GM18498 (cell line): ENCODE measurements at regions not wholly inside any gene's neighbourhood (a gene's known extent, or its start where the extent isn't known, plus 50 kb on each side); places are given as distances from the start of the nearest gene placed in this dataset.

ENCODE experiments used
- ATAC-seq: cut with Tn5 transposase; IDR thresholded peaks from one replicate; pipeline ENCODE4 v1.9.1; 2021; ENCODE audit warnings: mild to moderate bottlenecking, moderate library complexity; ENCODE audit not compliant: unreplicated experiment

DNA sequence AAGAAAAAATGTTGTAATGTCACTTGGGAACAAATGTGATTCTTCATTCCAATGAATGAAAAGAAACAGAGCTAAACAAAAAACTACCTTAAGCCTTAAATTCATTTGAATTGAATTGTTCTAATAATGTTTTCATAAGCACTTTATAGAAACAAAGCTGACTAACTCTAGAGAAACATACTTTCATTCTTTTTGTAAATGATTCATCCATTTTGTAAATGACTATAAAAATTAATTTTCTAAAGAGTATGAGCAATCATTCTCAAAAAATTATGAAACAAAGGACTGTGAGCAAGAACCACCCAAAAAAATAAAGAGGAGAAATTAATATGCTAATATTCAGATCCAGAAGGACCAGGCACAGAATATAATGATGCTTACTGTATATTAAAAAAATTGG, 986.5 kb upstream of the CHORDC1 start:
- ATAC-seq, result no peak

DNA sequence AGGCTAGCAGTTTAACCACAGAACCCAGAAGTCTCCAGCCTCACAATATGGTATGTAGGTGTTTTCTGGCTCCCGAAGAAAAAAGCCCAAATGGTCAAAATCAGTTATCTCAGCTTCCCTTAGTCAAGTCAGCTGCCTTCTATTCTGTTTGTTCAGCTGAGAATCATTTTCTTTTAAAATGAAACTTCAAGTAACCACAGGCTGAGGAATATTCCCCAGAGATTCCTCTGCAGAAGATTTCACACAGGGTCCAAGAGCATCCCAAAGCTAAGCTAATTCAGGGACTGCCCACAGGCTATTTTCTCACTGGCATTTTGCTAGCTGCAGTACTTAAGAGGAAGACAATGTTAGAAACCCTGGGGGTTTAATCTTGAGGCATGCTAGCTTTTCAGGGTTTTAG, 977.0 kb upstream of the CHORDC1 start:
- no peak for ATAC-seq

DNA sequence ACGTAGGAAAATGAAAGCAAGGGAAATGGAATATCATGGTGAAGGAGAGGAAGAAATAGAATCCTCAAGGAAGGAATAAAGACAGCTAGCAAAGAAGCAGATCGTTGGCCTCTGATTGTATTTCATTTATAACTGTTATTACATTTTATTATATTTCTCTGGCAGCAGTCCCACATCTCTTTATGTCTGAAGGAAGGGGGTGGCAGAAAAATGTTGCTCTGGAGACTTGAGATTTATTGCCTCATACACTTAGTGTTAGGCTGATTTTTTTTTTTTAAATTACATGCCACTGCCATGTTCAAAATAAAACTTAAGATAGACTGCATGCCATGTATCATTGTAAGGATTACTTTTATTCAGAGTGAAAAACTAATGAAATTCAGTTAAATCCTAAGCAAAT, 971.7 kb upstream of the CHORDC1 start:
- no peak for ATAC-seq

DNA sequence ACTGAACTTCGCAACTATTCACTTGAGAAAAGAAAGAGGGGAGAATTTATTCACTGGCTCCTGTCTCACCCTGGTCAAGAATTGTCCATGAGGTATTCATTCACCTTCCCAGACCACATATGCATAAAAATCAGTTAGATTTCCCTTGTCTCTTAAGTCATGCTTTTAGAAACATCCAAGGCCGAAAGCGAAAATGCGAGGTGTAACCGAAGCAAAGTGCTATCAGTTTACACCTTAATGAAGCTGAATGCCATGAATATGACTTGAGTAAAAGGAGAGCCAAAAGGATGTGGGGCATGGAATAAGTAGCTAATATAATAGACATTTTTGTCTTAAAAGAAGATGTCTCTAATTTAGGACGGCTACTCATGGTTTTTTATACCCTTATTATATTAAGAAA, 965.6 kb upstream of the CHORDC1 start:
- no peak for ATAC-seq

DNA sequence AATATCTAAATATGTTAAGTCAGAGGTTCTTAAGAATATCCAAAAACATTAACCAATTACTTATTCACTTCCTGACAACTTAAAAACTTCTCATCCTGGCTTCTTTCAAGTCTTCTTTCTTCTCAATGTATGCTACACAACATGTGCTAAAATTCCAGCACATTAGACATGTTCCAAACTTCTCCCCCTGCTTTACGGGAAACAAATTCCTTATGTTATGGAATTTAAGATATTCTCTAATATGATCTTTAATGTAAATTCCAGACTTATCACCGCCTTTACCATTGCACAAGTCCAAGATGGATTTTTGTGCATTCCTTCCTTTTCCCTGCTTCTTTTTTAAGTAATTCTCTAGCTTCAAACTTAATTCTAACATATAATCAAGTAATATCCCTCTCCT, 964.5 kb upstream of the CHORDC1 start:
- no peak for ATAC-seq

DNA sequence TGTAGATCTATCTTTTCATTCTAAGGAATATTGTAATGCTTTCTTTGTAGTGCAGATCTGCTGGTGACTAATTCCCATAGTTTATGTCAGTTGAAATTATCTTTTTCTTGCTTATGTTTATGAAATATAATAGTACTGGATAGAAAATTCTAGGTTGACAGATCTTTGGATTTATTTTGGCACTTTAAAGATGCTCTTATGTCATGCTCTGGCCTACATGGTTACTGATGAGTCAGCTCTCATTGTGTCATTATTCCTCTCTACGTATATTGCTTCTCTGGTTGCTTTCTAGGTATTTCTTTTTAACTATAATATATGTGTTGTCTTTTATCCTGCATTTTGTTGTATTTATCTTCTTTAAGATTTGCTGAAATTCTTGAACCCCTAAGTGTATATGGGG, 955.5 kb upstream of the CHORDC1 start:
- no peak for ATAC-seq

DNA sequence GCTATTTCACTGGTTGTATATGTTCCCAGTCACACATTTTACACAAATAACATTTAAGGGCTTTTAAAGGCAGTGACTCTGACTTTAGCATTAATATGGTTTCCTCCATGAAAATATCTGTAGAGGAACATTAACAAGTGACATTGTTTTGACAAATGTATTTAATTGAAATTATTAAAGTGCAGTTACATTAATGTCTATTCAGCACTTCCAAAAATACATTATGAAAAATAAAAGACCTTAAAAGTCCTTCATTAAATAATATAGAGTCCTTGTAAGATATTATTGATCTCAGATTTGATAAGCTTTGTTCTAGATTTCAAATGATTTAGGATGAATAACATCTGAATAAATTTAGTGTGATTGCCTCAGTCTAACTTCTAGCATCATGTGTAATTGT, 951.9 kb upstream of the CHORDC1 start:
- no peak for ATAC-seq

DNA sequence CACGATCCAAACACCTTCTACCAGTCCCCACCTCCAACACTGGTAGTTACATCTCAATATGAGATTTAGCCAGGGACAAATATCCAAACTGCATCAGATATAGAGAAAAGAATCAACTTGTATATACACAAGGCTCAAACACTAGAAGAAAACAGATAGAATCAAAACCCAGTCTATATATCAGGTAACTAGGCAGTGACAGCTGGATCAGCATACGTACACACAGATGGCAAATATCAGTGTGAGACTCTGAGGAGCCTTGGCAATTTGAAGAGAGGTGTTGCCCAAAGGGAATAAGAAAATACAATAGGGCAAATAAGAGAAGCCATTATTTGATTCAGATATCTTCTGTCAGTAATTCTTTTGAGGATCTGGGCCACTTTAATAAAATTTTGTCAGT, 951.3 kb upstream of the CHORDC1 start:
- no peak for ATAC-seq

DNA sequence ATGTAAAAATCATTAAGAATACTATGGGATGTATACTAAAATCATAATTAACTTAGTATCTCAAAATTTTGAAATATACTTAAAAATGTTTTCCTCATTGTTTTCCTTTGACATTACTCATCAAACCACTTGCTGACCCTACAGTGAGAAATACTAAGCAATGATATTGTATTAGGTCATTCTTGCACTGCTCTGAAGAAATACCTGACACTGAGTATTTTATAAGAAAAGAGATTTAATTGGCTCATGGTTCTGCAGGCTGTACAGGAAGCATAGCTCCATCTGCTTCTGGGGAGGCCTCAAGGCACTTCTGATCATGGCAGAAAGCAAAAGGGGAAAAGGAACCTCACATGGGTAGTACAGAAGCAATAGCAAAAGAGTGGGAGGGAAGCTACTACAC, 950.9 kb upstream of the CHORDC1 start:
- ATAC-seq, result no peak

DNA sequence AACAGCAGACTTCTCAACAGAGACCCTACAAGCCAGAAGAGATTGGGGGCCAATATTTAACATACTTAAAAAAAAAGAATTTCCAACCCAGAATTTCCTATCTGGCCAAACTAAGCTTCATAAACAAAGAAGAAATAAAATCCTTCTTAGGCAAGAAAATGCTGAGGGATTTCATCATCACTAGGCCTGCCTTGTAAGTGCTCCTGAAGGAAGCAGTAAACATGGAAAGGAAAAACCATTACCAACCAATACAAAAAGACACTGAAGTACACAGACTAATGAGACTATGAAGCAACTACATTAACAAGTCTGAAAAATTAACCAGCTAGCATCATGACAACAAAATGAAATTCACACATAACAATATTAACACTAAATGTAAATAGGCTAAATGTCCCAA, 947.9 kb upstream of the CHORDC1 start:
- no peak for ATAC-seq

DNA sequence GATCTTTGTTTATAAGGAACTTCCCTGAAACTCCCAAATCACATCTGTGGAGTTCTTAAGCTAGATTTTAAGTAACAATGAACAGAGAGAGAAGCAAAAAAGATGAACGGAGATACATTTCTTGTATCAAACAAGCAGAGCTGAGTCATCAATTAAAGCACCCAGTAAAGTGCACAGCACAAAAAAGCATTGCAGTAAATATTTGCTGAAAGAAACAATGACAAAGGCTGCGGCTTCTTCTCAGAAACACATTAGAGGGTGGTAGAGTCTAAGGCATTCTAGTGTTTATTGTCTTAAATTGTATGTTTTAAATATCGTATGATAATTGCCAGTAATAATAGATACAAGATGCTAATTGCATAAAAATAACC, 941.6 kb upstream of the CHORDC1 start:
- no peak for ATAC-seq

DNA sequence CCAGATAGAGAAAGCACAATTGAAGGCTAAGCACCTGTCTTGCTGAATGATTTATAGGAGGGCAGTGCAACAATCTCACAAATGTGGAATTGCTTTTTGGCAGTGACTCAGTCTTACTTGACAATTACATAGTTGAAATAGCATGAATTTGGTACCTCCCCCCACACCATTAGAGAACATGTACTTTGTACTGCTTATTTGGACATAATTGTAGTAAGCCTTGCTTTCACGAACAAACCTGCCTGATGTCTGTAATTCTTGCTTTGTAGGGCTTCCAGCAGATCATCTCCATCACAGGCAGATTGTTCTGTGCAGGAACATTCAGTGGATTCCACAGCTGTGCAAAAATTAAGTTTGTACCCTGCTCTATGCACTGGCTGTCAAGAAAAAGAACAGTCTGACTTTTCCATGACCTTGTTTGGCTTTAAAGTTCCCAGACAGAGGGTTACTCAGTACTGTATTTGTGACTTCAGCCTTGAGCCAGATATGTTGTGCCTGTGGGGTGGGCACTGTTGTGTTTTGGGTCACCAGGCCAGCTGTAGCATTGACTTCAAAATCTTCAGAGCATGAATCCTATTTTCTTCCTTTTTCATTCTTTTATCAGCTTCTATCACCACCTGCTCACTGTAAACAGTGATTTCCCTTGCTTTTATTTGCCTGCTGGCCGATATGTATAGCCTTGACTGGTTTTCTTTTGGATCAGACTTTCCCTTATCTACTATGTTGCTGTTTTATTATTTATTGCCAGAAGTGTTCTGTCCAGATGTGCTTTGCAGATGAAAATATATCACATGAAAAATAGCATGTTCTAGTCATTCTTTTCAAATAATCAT, 941.0 kb upstream of the CHORDC1 start:
- ATAC-seq, result no peak

DNA sequence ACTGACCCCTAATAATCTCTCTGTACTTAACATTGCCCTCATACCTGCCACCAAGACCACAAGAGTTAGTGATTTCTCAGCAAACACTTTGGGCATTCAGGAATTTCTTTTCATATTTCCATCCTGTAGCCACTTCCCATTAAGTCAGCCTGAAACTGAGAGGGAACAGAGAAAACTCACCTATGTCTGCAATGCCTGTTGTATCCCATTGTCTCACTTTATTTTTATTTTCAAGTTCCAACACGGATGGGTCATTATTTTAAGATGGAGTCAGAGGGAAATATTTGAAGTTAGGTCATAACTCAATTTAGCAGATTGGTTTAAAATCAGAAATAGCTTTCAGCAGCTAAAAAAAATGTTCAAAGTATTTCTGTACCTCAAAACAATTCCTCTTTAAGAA, 937.8 kb upstream of the CHORDC1 start:
- ATAC-seq, result no peak

DNA sequence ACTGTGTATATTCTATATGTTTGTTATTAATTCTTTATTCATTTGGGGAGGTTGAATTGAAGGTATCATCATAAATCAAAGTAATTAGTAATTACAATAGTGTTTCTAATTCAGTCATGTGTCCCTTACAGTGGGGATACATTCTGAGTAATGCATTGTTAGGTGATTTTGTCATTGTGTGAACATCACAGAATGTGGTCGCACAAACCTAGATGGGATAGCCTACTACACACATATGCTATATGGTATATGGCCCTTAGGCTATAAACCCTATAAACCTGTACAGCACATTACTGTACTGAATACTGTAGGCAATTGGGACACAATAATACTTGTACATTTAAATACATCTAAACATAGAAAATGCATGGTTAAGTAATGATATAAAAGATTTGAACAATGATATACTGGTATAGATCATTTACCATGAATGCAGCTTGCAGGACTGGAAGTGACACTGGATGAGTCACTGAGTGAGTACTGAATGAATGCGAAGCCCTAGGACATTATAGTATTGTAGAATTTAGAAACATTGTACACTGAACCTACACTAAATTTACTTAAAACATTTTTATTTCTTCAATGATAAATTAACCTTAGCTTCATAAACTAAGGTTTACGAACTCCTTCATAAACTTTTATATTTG, 936.2 kb upstream of the CHORDC1 start:
- no peak for ATAC-seq

DNA sequence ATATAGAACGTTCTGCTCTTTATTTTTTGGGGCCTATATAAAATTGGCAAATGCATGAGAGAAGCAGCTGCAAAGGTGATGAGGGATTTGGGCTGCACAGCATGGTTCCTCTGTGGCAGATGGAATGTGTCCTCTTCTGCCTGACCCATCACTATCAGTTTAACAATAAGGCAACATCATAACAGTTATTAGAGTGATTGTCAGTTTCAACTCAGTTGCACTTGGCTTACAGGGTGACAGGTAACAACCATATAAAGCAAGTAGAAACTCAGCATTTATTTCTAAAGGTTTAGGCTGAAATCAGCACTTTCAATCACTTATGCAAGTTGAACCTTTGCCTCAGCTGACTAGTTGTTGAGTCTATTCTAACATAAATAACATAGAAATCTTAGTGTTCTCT, 935.4 kb upstream of the CHORDC1 start:
- no peak for ATAC-seq

DNA sequence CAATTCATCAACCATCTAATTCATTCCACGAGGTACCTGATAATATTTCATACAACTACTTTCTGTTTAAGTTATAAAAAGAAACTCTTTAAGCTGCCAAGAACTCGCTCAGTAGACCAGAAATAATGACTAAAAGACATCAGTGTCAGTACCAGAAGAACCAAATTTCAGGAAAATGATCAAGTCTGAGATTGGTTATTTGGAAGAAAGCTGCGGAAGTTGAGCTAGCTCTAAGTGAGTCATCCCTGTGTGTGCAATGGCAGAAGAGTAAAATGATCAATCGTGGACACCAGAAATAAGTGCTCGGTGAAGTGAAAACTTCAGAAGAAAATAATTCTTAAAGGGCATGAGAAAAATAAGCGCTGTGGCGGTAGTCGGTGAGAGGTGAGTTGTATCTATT, 933.2 kb upstream of the CHORDC1 start:
- no peak for ATAC-seq

DNA sequence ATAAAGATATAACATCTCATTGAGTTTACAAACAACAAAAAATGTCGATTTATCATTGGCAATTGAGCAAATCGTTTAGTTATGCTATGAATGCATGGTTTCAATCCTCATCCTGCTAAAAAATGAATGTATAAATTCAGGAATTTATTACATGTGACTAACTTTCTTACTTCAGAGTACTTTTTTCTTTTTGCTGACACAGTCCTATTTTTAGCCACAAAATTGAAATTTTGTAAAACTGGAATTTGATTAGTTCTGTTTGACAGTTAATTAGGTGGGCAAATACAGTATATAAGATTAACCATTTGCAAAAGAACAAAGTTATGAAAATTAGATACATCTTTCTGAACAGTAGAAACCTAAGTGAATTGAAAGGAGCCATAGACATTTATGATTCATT, 925.0 kb upstream of the CHORDC1 start:
- ATAC-seq, result no peak

DNA sequence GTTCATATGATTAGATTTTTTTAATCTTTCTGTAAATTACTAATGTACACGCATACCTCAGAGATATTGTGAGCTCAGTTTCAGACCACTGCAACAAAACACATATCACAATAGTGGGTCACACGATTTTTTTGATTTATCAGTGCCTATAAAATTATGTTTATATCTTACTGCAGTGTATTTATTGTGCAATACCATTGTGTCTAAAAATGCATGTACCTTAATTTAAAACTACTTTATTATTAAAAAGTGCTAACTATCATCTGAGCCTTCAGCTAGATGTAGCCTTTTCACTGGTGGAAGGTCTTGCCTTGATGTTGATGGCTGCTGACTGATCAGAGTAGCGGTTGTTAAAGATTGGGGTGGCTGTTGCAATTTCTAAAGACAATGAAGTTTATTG, 918.8 kb upstream of the CHORDC1 start:
- ATAC-seq, result no peak

DNA sequence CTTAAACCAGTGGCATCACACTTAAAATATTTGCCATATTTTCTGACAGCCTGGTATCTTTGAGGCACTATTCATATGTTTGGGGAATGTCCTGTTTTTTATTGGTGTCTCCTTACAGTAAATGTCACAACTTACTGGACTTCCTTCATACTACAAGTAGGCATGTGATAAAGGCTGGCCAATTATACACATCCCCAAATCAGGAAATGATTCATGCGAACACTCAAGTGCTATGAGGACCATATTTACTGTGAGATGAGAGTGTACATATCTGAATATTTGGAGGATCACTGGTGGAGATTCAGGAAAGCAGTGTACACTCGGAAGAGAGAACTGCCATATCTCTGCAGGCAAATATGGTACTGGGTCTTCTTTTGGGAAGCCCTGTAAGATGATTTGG, 913.8 kb upstream of the CHORDC1 start:
- no peak for ATAC-seq

DNA sequence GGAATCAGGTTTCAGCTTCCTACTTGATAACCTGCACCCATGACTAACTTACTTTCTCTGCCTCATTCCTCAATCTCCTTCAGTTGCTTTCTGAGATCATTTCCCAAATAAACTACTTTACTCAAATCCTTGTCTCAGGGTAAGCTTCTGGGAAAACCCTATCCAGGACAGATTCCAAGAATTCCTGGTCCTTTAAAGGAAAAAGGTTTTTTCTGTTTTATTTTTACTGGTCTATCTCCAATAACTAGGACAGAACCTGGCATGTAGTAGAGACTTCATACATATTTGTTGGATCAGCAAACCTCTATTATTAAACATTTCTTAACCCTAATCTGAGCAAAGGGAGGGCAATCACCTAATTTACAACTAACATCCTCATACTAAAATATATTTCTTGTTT, 910.5 kb upstream of the CHORDC1 start:
- ATAC-seq, result no peak

DNA sequence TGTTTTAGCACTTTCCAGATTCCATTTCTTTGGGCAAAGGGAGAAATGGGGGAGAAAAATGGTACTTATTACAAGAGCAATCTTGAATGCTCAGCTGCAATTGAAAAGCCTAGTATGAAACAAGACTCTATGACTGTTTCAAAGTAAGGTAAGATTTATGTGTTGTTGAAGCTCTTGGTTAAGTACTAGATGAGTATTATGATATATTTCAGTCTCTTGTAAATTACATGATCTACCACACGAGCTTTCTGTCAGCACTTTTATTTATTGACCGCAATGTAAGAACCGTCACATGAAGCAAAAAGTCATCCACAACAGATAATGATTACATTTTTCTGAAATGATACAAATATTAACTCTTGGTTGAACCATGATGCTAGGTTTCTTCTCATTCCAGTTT, 906.7 kb upstream of the CHORDC1 start:
- ATAC-seq, result no peak

DNA sequence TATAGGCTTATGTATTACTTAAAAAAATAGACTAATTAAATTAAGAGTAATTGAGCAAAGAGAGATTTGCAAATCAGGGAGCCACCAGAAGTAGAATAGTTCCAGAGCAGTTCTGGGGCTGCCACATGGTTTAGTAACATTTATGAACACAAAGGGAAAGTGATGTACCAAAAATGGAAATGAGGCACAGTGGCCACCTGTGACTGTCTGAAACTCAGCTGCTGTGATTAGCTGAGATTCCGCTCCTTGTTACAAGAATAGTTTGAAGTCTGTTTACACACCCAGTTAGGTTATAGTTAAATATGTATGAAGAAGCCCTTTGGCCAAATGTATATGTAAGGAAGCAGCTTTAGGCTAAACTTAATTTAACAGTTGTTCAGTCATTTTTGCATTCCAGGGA, 901.5 kb upstream of the CHORDC1 start:
- no peak for ATAC-seq

DNA sequence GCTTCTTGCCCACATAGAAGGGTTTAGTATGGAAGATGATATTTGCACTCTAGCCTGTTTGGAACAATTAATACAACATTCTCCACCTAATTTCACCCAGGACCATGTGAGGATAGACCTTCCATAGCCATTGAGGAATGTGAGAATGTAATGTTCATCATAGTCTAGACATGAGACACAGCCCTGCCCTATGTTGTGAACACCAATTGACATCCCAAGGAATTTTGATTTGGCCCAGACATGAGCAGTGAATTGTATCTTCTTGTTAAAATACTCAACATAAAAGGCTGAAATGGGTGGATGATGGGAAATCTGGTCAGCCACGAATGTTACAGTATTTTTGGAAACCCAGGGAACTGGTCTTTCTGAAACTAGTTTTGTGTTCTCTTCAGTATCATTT, 892.3 kb upstream of the CHORDC1 start:
- ATAC-seq, result no peak
